Neuronal stem cell (in vitro differentiated cells): ENCODE measurements at regions not wholly inside any gene's neighbourhood (a gene's known extent, or its start where the extent isn't known, plus 50 kb on each side); places are given as distances from the start of the nearest gene placed in this dataset.

Experiments used
- DNase-seq: peaks from one replicate; pipeline ENCODE4 v3.0.0-alpha.2; 2013; ENCODE audit warnings: low spot score
- H2AFZ ChIP-seq: one replicate; pipeline ENCODE4 v1.6.1; 2013; ENCODE audit warnings: mild to moderate bottlenecking, low read length, inconsistent platforms
- H2AK5ac ChIP-seq: 2 replicates; pipeline ENCODE4 v1.6.1; 2013; ENCODE audit warnings: low read depth, mild to moderate bottlenecking, inconsistent platforms, low read length, moderate library complexity, mixed read lengths
- H2BK120ac ChIP-seq: 2 replicates; pipeline ENCODE4 v1.6.1; 2013; ENCODE audit warnings: low read depth, mild to moderate bottlenecking, inconsistent platforms, low read length, moderate library complexity, mixed read lengths
- H2BK12ac ChIP-seq: one replicate; pipeline ENCODE4 v1.6.1; 2013; ENCODE audit warnings: low read length, inconsistent platforms
- H2BK15ac ChIP-seq: 2 replicates; pipeline ENCODE4 v1.6.1; 2013; ENCODE audit warnings: mild to moderate bottlenecking, low read length, inconsistent platforms, mixed read lengths
- H2BK5ac ChIP-seq: one replicate; pipeline ENCODE4 v1.6.1; 2013; ENCODE audit warnings: inconsistent platforms, mild to moderate bottlenecking, low read length, moderate library complexity
- H3K14ac ChIP-seq: one replicate; pipeline ENCODE4 v1.6.1; 2013; ENCODE audit warnings: low read length, inconsistent platforms
- H3K18ac ChIP-seq: 2 replicates; pipeline ENCODE4 v1.6.1; 2013; ENCODE audit warnings: low read length, inconsistent platforms
- H3K23ac ChIP-seq: 2 replicates; pipeline ENCODE4 v1.6.1; 2013; ENCODE audit warnings: low read depth, mild to moderate bottlenecking, mixed read lengths, low read length, inconsistent platforms; ENCODE audit not compliant: poor library complexity
- H3K27ac ChIP-seq: replicated peaks from 3 replicates; pipeline ENCODE4 v1.5.1; 2013; ENCODE audit warnings: low read length, inconsistent platforms
- H3K27me3 ChIP-seq, 3 experiments: 2 replicates each; pipeline ENCODE4 v1.6.1; 2013; ENCODE audit warnings: low read length in 3 of 3, mild to moderate bottlenecking in 2 of 3, inconsistent platforms in 1 of 3, low read depth in 1 of 3, mixed read lengths in 1 of 3, moderate library complexity in 1 of 3; ENCODE audit not compliant: control insufficient read depth in 3 of 3, insufficient read depth in 3 of 3
- H3K36me3 ChIP-seq, 2 donors: replicated peaks in 1 of 2; 2 replicates each; pipeline ENCODE4 v1.6.1; 2013; ENCODE audit warnings: low read length in 2 of 2; ENCODE audit not compliant: control insufficient read depth in 2 of 2, insufficient read depth in 2 of 2
- H3K4ac ChIP-seq: 2 replicates; pipeline ENCODE4 v1.6.1; 2013; ENCODE audit warnings: inconsistent platforms, mild to moderate bottlenecking, low read length, moderate library complexity
- H3K4me1 ChIP-seq, 2 donors: 1 replicate in 1 of 2; 2 replicates in 1 of 2; pipeline ENCODE4 v1.6.1; 2013; ENCODE audit warnings: low read length in 2 of 2, low read depth in 1 of 2; ENCODE audit not compliant: control insufficient read depth in 2 of 2, insufficient read depth in 1 of 2
- H3K4me2 ChIP-seq: one replicate; pipeline ENCODE4 v1.6.1; 2013; ENCODE audit warnings: mild to moderate bottlenecking, low read length, inconsistent platforms; ENCODE audit not compliant: insufficient read depth, poor library complexity, severe bottlenecking
- H3K4me3 ChIP-seq, 2 donors: 2 replicates each; pipeline ENCODE4 v1.5.1; 2013; ENCODE audit warnings: low read length in 2 of 2, mild to moderate bottlenecking in 2 of 2, inconsistent platforms in 1 of 2, moderate library complexity in 1 of 2
- H3K79me1 ChIP-seq: one replicate; pipeline ENCODE4 v1.6.1; 2013; ENCODE audit warnings: low read depth, mild to moderate bottlenecking, inconsistent platforms, low read length, moderate library complexity
- H3K9ac ChIP-seq: one replicate; pipeline ENCODE4 v1.6.1; 2013; ENCODE audit warnings: mild to moderate bottlenecking, low read depth, low read length, inconsistent platforms; ENCODE audit not compliant: poor library complexity
- H3K9me3 ChIP-seq, 2 donors: replicated peaks in 1 of 2; 2 replicates each; pipeline versions ENCODE3 to v1.6.1; 2013; ENCODE audit warnings: low read length in 2 of 2, mild to moderate bottlenecking in 2 of 2, inconsistent platforms in 1 of 2, low read depth in 1 of 2, mixed read lengths in 1 of 2, moderate library complexity in 1 of 2; ENCODE audit not compliant: control insufficient read depth in 2 of 2, insufficient read depth in 1 of 2
- H4K8ac ChIP-seq: one replicate; pipeline ENCODE4 v1.6.1; 2013; ENCODE audit warnings: low read depth, mild to moderate bottlenecking, inconsistent platforms, low read length, moderate library complexity
- H4K91ac ChIP-seq: one replicate; pipeline ENCODE4 v1.6.1; 2013; ENCODE audit warnings: low read length, low read depth, mild to moderate bottlenecking, inconsistent platforms; ENCODE audit not compliant: poor library complexity
- WGBS, 2 donors: extraction: QIAGEN DNeasy Blood & Tissue Kit; methylation state at CpG; one replicate each; pipeline ENCODE4 v1.1.7; 2013; ENCODE audit warnings: missing lambda C conversion rate in 2 of 2, mixed read lengths in 1 of 2; ENCODE audit not compliant: insufficient read length in 2 of 2, insufficient replicate concordance in 1 of 2; ENCODE audit errors: extremely low coverage in 2 of 2; 5-methylcytosine and 5-hydroxymethylcytosine counted together

DNA sequence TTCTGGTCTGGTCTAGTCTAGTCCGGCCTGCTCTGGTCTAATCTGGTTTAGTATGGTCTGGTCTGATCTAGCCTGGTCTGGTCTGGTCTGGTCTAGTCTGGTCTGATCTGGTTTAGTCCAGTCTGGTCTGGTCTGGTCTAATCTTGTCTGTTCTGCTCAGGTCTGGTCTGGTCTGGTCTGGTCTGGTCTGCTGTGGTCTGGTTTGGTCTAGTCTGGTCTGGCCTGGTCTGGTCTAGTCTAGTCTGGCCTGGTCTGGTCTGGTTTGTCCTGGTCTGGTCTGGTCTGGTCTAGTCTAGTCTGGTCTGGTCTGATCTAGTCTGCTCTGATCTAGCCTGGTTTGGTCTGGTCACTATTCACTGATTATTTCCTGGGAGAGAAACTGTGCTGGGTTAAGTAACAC lies 84.1 kb upstream of the PRR23E start:
- no peak overlapping the region for H3K4ac ChIP-seq
- no peak overlapping the region for H2AK5ac ChIP-seq
- H2AFZ ChIP-seq, result no peak overlapping the region
- H3K23ac ChIP-seq, result no peak overlapping the region
- no peak overlapping the region for H2BK120ac ChIP-seq
- H3K27me3 ChIP-seq, result no peaks in the 10 kb centered on the region
- H2BK5ac ChIP-seq, result no peak overlapping the region
- no peak overlapping the region for H4K91ac ChIP-seq
- WGBS, 2 donors, result no CpG with 5 or more reads among the region's 1 CpG
- no peaks in the 10 kb centered on the region for H3K36me3 ChIP-seq
- H3K18ac ChIP-seq, result no peak overlapping the region
- no peaks in the 10 kb centered on the region for H3K79me1 ChIP-seq
- H2BK15ac ChIP-seq, result no peak overlapping the region
- H3K4me1 ChIP-seq, result peaks cover 0 to 1% of the 10 kb centered on the region in 2 donors
- no peak overlapping the region for H3K27ac ChIP-seq
- no peak overlapping the region for H3K9ac ChIP-seq
- no peak for DNase-seq
- no peak overlapping the region for H3K4me2 ChIP-seq
- no peak overlapping the region for H3K4me3 ChIP-seq
- H3K9me3 ChIP-seq, result peaks cover 0 to 2% of the 10 kb centered on the region in 2 donors
- H2BK12ac ChIP-seq, result no peak overlapping the region
- H3K14ac ChIP-seq, result no peak overlapping the region
- H4K8ac ChIP-seq, result no peak overlapping the region

DNA sequence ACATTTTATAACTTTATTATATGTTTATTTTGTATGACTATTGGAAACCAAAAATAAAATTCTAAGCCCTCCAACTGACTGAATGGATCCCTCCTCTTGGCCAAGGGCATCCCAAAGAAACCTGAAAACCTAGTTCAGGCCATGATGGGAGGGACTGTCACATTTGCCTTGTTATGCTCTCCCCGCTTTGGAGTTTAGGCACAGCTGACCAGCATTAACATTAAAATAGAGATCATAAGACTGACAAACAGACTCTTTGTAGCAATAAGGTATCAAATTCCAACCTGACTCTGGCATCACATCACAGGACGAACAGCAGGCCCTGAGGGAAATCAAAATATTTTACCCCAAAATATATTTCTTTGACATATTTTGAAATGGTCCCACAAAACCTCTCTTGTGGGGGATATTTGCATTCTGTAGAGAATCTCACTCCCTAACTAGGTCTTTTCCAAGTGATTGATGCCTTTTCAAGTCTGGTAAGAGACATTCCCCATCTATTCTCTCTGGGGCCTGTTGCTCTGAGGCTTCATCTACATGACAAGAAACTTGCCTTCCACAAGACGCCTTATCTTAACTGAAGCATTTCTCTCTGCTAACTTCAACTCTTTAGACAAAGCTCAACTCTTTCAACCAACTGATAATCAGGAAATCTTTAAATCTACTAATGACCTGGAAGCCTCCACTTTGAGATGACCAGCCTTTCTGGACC lies 81.8 kb upstream of the PRR23E start:
- H3K18ac ChIP-seq, result no peak overlapping the region
- no CpG with 5 or more reads among the region's 3 CpGs for WGBS, 2 donors
- no peak overlapping the region for H2BK120ac ChIP-seq
- H3K14ac ChIP-seq, result no peak overlapping the region
- no peak for DNase-seq
- no peak overlapping the region for H2BK12ac ChIP-seq
- no peak overlapping the region for H3K4me3 ChIP-seq
- H3K27me3 ChIP-seq, result no peaks in the 10 kb centered on the region
- no peak overlapping the region for H3K23ac ChIP-seq
- peaks cover 0 to 2% of the 10 kb centered on the region in 2 donors for H3K9me3 ChIP-seq
- H2AFZ ChIP-seq, result no peak overlapping the region
- no peak overlapping the region for H2BK5ac ChIP-seq
- no peak overlapping the region for H2BK15ac ChIP-seq
- no peak overlapping the region for H3K4ac ChIP-seq
- H2AK5ac ChIP-seq, result no peak overlapping the region
- no peak overlapping the region for H3K4me2 ChIP-seq
- H4K8ac ChIP-seq, result no peak overlapping the region
- no peak overlapping the region for H3K9ac ChIP-seq
- H4K91ac ChIP-seq, result no peak overlapping the region
- no peaks in the 10 kb centered on the region for H3K79me1 ChIP-seq
- no peak overlapping the region for H3K27ac ChIP-seq
- H3K36me3 ChIP-seq, result no peaks in the 10 kb centered on the region
- peaks cover 0 to 1% of the 10 kb centered on the region in 2 donors for H3K4me1 ChIP-seq

GRCh38 chr3:127112796-127113570 lies 79.9 kb upstream of the PRR23E start:
- Histone ChIP-seq H3K4me3 (no peak overlapping the region), H3K27ac (no peak overlapping the region), H3K27me3 (no peaks in the 10 kb centered on the region), H2BK15ac (no peak overlapping the region), H3K14ac (no peak overlapping the region), H3K4me1 (no peaks in the 10 kb centered on the region), H2BK12ac (no peak overlapping the region), H3K79me1 (no peaks in the 10 kb centered on the region), H2BK120ac (no peak overlapping the region), H2BK5ac (no peak overlapping the region), H3K36me3 (no peaks in the 10 kb centered on the region), H3K9me3 (peaks cover 0 to 2% of the 10 kb centered on the region in 2 donors), H3K23ac (no peak overlapping the region), H3K4me2 (no peak overlapping the region), H2AFZ (no peak overlapping the region), H2AK5ac (no peak overlapping the region), H3K9ac (no peak overlapping the region), H3K4ac (no peak overlapping the region), H4K8ac (no peak overlapping the region), H3K18ac (no peak overlapping the region), H4K91ac (no peak overlapping the region)
- WGBS, 2 donors, result no CpG with 5 or more reads among the region's 5 CpGs
- no peak for DNase-seq

- Histone ChIP-seq H3K4me1 (no peaks in the 10 kb centered on the region), H3K14ac (no peak overlapping the region), H3K4ac (no peak overlapping the region), H4K8ac (no peak overlapping the region), H3K79me1 (no peaks in the 10 kb centered on the region), H2BK5ac (no peak overlapping the region), H2BK15ac (no peak overlapping the region), H2BK120ac (no peak overlapping the region), H3K9me3 (peaks cover 0 to 2% of the 10 kb centered on the region in 2 donors), H3K27ac (no peak overlapping the region), H3K4me2 (no peak overlapping the region), H3K36me3 (no peaks in the 10 kb centered on the region), H2AK5ac (no peak overlapping the region), H3K4me3 (no peak overlapping the region), H2AFZ (no peak overlapping the region), H3K23ac (no peak overlapping the region), H3K18ac (no peak overlapping the region), H3K9ac (no peak overlapping the region), H3K27me3 (no peaks in the 10 kb centered on the region), H4K91ac (no peak overlapping the region), H2BK12ac (no peak overlapping the region)
- WGBS, 2 donors, result no CpG with 5 or more reads among the region's 1 CpG
- no peak for DNase-seq
Measured at GRCh38 chr3:127113571-127113891, 79.4 kb upstream of the PRR23E start.
